GM12878 (cell line): ENCODE measurements at regions not wholly inside any gene's neighbourhood (a gene's known extent, or its start where the extent isn't known, plus 50 kb on each side); places are given as distances from the start of the nearest gene placed in this dataset.

Experiments used
- ATAC-seq: fragments of 200-7000 bp; cut with Tn5 transposase; 3 replicates; pipeline ENCODE4 v1.9.1; 2020; ENCODE audit warnings: mild to moderate bottlenecking, moderate library complexity
- BruUV-seq: library from RNA; stranded (reverse); fragments of 400-500 nt; replicated peaks from 2 replicates; lab custom pipeline; 2021; lab: Mats Ljungman, UMichigan
- CTCF ChIA-PET: fragments of 300-600 bp; sonication (Branson Sonifier 250); formaldehyde crosslinking; extraction: SDS; loops from one replicate; lab custom pipeline; 2021; ENCODE audit warnings: inconsistent platforms; lab: Yijun Ruan, JAX
- POLR2A ChIA-PET: fragments of 350-600 bp; formaldehyde crosslinking; extraction: SDS; loops from one replicate; lab custom pipeline; 2021; ENCODE audit warnings: inconsistent platforms; lab: Charles Lee
- RAD21 ChIA-PET: fragments of 300-600 bp; sonication (Branson Sonifier 250); formaldehyde crosslinking; loops from one replicate; lab custom pipeline; 2023; ENCODE audit warnings: antibody characterized with exemption; ENCODE audit not compliant: unreplicated experiment; lab: Charles Lee
- SMC1A ChIA-PET: fragments of 300-600 bp; sonication (Branson Sonifier 250); formaldehyde crosslinking; loops from one replicate; lab custom pipeline; 2023; ENCODE audit not compliant: unreplicated experiment, uncharacterized antibody; lab: Charles Lee
- DNase-seq: peaks from one replicate; pipeline ENCODE4 v3.0.0-alpha.2; 2011; ENCODE audit warnings: low read depth, low spot score
- FAIRE-seq: peaks from 3 replicates; lab custom pipeline; 2011; peaks lifted over from hg19 to GRCh38; lab: Jason Lieb, UNC
- H2AFZ ChIP-seq: 2 replicates; pipeline ENCODE4 v1.6.0; 2011; ENCODE audit warnings: low read depth, low read length, control low read depth; ENCODE audit not compliant: control insufficient read depth
- H3K27ac ChIP-seq: 2 replicates; pipeline ENCODE4 v1.5.1; 2011; ENCODE audit warnings: control low read depth; ENCODE audit not compliant: control insufficient read depth, insufficient read depth
- H3K27me3 ChIP-seq, 2 experiments: replicated peaks in 1 of 2; 2 replicates each; pipeline versions ENCODE4 v1.6.0 to v1.6.1; 2011; ENCODE audit warnings: low read length in 1 of 2; ENCODE audit not compliant: control insufficient read depth in 2 of 2, insufficient read depth in 2 of 2
- H3K36me3 ChIP-seq, 2 experiments: 2 replicates each; pipeline ENCODE4 v1.5.1; 2011; ENCODE audit warnings: low read length in 1 of 2; ENCODE audit not compliant: control insufficient read depth in 2 of 2, insufficient read depth in 2 of 2
- H3K4me1 ChIP-seq: 2 replicates; pipeline ENCODE4 v1.6.1; 2011; ENCODE audit warnings: mild to moderate bottlenecking, low read length, moderate library complexity, mixed read lengths; ENCODE audit not compliant: control insufficient read depth, insufficient read depth
- H3K4me2 ChIP-seq: 2 replicates; pipeline ENCODE4 v1.6.0; 2011; ENCODE audit warnings: control low read depth; ENCODE audit not compliant: control insufficient read depth, insufficient read depth
- H3K4me3 ChIP-seq: fragments of 200-600 bp; sonication (generic); 2 replicates; pipeline ENCODE4 v1.5.1; 2016
- H3K79me2 ChIP-seq: 2 replicates; pipeline ENCODE4 v1.6.0; 2011; ENCODE audit warnings: low read length; ENCODE audit not compliant: control insufficient read depth, insufficient read depth
- H3K9ac ChIP-seq: 2 replicates; pipeline ENCODE4 v1.8.0; 2011; ENCODE audit warnings: low read length, control low read depth, mixed read lengths; ENCODE audit not compliant: control insufficient read depth, insufficient read depth
- H3K9me3 ChIP-seq: replicated peaks from 3 replicates; pipeline ENCODE4 v1.5.1; 2011; ENCODE audit warnings: mild to moderate bottlenecking, low read length; ENCODE audit not compliant: control insufficient read depth, insufficient read depth
- H4K20me1 ChIP-seq: 2 replicates; pipeline ENCODE4 v1.6.0; 2011; ENCODE audit not compliant: control insufficient read depth, insufficient read depth
- CBFB ChIP-seq: IDR thresholded peaks from 2 replicates; pipeline ENCODE4 v1.6.1; 2016; ENCODE audit warnings: antibody characterized with exemption, low read depth
- IKZF2 ChIP-seq, 2 experiments: fragments of 450-650 bp; IDR thresholded peaks; 2 replicates each; pipeline ENCODE4 v1.6.1; 2017; ENCODE audit warnings: mild to moderate bottlenecking in 2 of 2, moderate library complexity in 2 of 2
- KLF5 ChIP-seq: fragments of 450-650 bp; IDR thresholded peaks from 2 replicates; pipeline ENCODE4 v1.6.1; 2014; ENCODE audit warnings: mild to moderate bottlenecking; ENCODE audit not compliant: partially characterized antibody
- MTA2 ChIP-seq: fragments of 450-650 bp; IDR thresholded peaks from 2 replicates; pipeline ENCODE4 v1.6.1; 2016; ENCODE audit warnings: low read depth, mild to moderate bottlenecking, moderate library complexity
- MYB ChIP-seq: fragments of 150-350 bp; IDR thresholded peaks from 2 replicates; pipeline ENCODE4 v1.6.1; 2014; ENCODE audit warnings: mild to moderate bottlenecking, low read depth, low read length, borderline replicate concordance
- NR2C2 ChIP-seq: IDR thresholded peaks from 2 replicates; pipeline ENCODE4 v1.6.1; 2011; ENCODE audit warnings: borderline replicate concordance, low read depth; ENCODE audit not compliant: control insufficient read depth, insufficient read length
- RAD51 ChIP-seq: fragments of 450-650 bp; IDR thresholded peaks from 2 replicates; pipeline ENCODE4 v1.6.1; 2016; ENCODE audit warnings: moderate library complexity, mild to moderate bottlenecking, inconsistent platforms
- RELA ChIP-seq: fragments of 450-650 bp; IDR thresholded peaks from 2 replicates; pipeline ENCODE4 v1.8.0; 2014; ENCODE audit warnings: borderline replicate concordance; ENCODE audit not compliant: partially characterized antibody
- SMAD5 ChIP-seq: IDR thresholded peaks from 2 replicates; pipeline ENCODE4 v1.6.1; 2016; ENCODE audit warnings: antibody characterized with exemption, low read depth
- WGBS: methylation state at CpG from one replicate; pipeline ENCODE4 v1.1.6; 2016; ENCODE audit warnings: low lambda C conversion rate; ENCODE audit not compliant: insufficient replicate concordance, insufficient coverage; ENCODE audit errors: missing lambda C conversion rate; 5-methylcytosine and 5-hydroxymethylcytosine counted together
- in situ Hi-C: fragments of 300-500 bp; cut with MboI; formaldehyde crosslinking; loops from 9 replicates; pipeline ENCODE4 v1.14.3; 2018; ENCODE audit warnings: mixed read lengths
- intact Hi-C: fragments of 100-400 bp; cut with micrococcal nuclease; formaldehyde crosslinking; loops from one replicate; pipeline ENCODE4 v1.14.2; 2022; ENCODE audit not compliant: unreplicated experiment
- TF ChIP-seq, protein P1 (sequence below): fragments of 450-650 bp; conservative IDR thresholded peaks from 2 replicates; pipeline ENCODE4 v1.6.1; 2017; ENCODE audit warnings: mild to moderate bottlenecking, moderate library complexity
- TF ChIP-seq, protein P2 (sequence below): IDR thresholded peaks from 2 replicates; pipeline ENCODE4 v1.6.1; 2012; ENCODE audit warnings: low read length, inconsistent platforms

DNA sequence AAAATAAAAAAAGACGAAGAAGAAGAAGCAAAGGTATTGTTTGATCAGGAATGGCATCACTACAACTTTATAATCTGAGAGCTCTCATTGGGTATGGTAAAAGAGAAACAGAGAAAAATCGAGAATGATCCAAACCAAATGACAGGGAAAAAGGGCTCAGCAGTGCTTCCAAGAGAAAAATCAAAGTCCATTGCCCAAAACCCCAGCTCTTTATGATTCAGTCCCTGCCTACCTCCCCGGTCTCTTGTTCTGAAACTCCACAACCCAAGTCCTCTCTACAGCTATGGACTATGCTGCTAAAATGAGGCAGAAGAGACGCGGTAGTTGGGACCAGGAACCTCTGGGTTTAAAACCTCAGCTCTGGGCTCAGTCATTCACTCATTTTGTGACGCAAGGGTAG lies 341.1 kb upstream of the PPARGC1A start:
- intact Hi-C loops (no loop called here), in situ Hi-C loops (no loop called here)
- POLR2A ChIA-PET = no interaction called here
- H3K9ac ChIP-seq = no peak overlapping the region
- H3K36me3 ChIP-seq = no peaks in the 10 kb centered on the region
- RAD21 ChIA-PET = no interaction called here
- WGBS = 10% methylated on average over 5 of the region's 6 CpGs
- no peak overlapping the region for H3K4me2 ChIP-seq
- ATAC-seq (no peak), FAIRE-seq (no peak)
- CTCF ChIA-PET = no interaction called here
- H3K27me3 ChIP-seq = no peaks in the 10 kb centered on the region
- no peak overlapping the region for H3K4me3 ChIP-seq
- SMC1A ChIA-PET = interaction anchor here (0.6 to 1.3 kb wide), 3 partner anchors 10 to 19 kb away, joined by 3 to 4 read pairs (median 3); no protein-coding TSS in a partner anchor
- H3K79me2 ChIP-seq = no peaks in the 10 kb centered on the region
- H3K27ac ChIP-seq = no peak overlapping the region
- TF ChIP-seq RAD51 = no peak
- no peak for TF ChIP-seq MTA2
- no peak for TF ChIP-seq IKZF2 (IDR thresholded peaks at IDR 0.05)
- no peak for TF ChIP-seq RELA
- no peak for TF ChIP-seq CBFB
- no peak for TF ChIP-seq SMAD5
- TF ChIP-seq MYB = no peak
- TF ChIP-seq, protein P1, sequence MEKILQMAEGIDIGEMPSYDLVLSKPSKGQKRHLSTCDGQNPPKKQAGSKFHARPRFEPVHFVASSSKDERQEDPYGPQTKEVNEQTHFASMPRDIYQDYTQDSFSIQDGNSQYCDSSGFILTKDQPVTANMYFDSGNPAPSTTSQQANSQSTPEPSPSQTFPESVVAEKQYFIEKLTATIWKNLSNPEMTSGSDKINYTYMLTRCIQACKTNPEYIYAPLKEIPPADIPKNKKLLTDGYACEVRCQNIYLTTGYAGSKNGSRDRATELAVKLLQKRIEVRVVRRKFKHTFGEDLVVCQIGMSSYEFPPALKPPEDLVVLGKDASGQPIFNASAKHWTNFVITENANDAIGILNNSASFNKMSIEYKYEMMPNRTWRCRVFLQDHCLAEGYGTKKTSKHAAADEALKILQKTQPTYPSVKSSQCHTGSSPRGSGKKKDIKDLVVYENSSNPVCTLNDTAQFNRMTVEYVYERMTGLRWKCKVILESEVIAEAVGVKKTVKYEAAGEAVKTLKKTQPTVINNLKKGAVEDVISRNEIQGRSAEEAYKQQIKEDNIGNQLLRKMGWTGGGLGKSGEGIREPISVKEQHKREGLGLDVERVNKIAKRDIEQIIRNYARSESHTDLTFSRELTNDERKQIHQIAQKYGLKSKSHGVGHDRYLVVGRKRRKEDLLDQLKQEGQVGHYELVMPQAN = no peak
- no peak for TF ChIP-seq NR2C2
- TF ChIP-seq KLF5 = no peak
- TF ChIP-seq, protein P2, sequence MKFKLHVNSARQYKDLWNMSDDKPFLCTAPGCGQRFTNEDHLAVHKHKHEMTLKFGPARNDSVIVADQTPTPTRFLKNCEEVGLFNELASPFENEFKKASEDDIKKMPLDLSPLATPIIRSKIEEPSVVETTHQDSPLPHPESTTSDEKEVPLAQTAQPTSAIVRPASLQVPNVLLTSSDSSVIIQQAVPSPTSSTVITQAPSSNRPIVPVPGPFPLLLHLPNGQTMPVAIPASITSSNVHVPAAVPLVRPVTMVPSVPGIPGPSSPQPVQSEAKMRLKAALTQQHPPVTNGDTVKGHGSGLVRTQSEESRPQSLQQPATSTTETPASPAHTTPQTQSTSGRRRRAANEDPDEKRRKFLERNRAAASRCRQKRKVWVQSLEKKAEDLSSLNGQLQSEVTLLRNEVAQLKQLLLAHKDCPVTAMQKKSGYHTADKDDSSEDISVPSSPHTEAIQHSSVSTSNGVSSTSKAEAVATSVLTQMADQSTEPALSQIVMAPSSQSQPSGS = no peak
- TF ChIP-seq, all 136 proteins: peak for 0
- no TSS peak for BruUV-seq
- Histone ChIP-seq H3K4me1 (no peaks in the 10 kb centered on the region), H4K20me1 (no peaks in the 10 kb centered on the region), H3K9me3 (no peaks in the 10 kb centered on the region), H2AFZ (no peak overlapping the region)
- DNase-seq = no peak
